H1 (cell line): ENCODE measurements at regions not wholly inside any gene's neighbourhood (a gene's known extent, or its start where the extent isn't known, plus 50 kb on each side); places are given as distances from the start of the nearest gene placed in this dataset.

Experiments
- CTCF ChIA-PET: fragments of 300-600 bp; sonication (Branson Sonifier 250); formaldehyde crosslinking; loops from one replicate; lab custom pipeline; 2021; ENCODE audit not compliant: partially characterized antibody; lab: Charles Lee
- POLR2A ChIA-PET: fragments of 300-600 bp; sonication (Branson Sonifier 250); formaldehyde crosslinking; loops from one replicate; lab custom pipeline; 2021; ENCODE audit warnings: inconsistent platforms; ENCODE audit not compliant: partially characterized antibody; lab: Charles Lee
- DNase-seq, 2 experiments: peaks; one replicate each; pipeline versions ENCODE4 v3.0.0 to v3.0.0-alpha.2; 2010 to 2022; ENCODE audit warnings: low spot score in 2 of 2, low read depth in 1 of 2, mixed read lengths in 1 of 2
- FAIRE-seq: peaks from 2 replicates; lab custom pipeline; 2011; peaks lifted over from hg19 to GRCh38; lab: Jason Lieb, UNC
- H2AFZ ChIP-seq: 2 replicates; pipeline ENCODE4 v1.8.1; 2012; ENCODE audit warnings: low read length, inconsistent platforms
- H2AK5ac ChIP-seq: 2 replicates; pipeline ENCODE4 v1.6.1; 2013; ENCODE audit warnings: low read depth, low read length
- H2BK120ac ChIP-seq: replicated peaks from 2 replicates; pipeline ENCODE3; 2013; ENCODE audit warnings: low read depth, low read length, inconsistent platforms
- H2BK12ac ChIP-seq: 2 replicates; pipeline ENCODE4 v1.6.1; 2013; ENCODE audit warnings: low read depth, low read length
- H2BK15ac ChIP-seq: 2 replicates; pipeline ENCODE4 v1.6.1; 2013; ENCODE audit warnings: low read length
- H2BK20ac ChIP-seq: 2 replicates; pipeline ENCODE4 v1.6.1; 2013; ENCODE audit warnings: low read length
- H2BK5ac ChIP-seq: 2 replicates; pipeline ENCODE4 v1.6.1; 2013; ENCODE audit warnings: low read depth, low read length
- H3K14ac ChIP-seq: 2 replicates; pipeline ENCODE4 v1.6.1; 2013; ENCODE audit warnings: inconsistent platforms; ENCODE audit not compliant: insufficient read length
- H3K18ac ChIP-seq: 2 replicates; pipeline ENCODE4 v1.6.1; 2013; ENCODE audit warnings: low read length; ENCODE audit errors: extremely low read depth
- H3K23ac ChIP-seq: 2 replicates; pipeline ENCODE4 v1.6.1; 2013; ENCODE audit warnings: inconsistent platforms; ENCODE audit not compliant: insufficient read length
- H3K23me2 ChIP-seq: 2 replicates; pipeline ENCODE4 v1.6.1; 2013; ENCODE audit warnings: low read depth, low read length
- H3K27ac ChIP-seq: 2 replicates; pipeline ENCODE4 v1.6.1; 2011; ENCODE audit warnings: low read depth, low read length, inconsistent platforms
- H3K27me3 ChIP-seq, 4 experiments: replicated peaks in 1 of 4; 1 replicate in 1 of 4; 2 replicates in 3 of 4; pipeline versions ENCODE4 v1.6.1 to v1.8.1; 2011 to 2013; ENCODE audit warnings: low read length in 3 of 4, mild to moderate bottlenecking in 3 of 4, inconsistent platforms in 2 of 4, mixed read lengths in 2 of 4, moderate library complexity in 1 of 4; ENCODE audit not compliant: control insufficient read depth in 3 of 4, insufficient read depth in 3 of 4; ENCODE audit errors: extremely low read depth in 1 of 4
- H3K36me3 ChIP-seq, 4 experiments: 2 replicates each; pipeline versions ENCODE4 v1.6.1 to v1.8.1; 2011 to 2013; ENCODE audit warnings: mild to moderate bottlenecking in 4 of 4, low read length in 3 of 4, moderate library complexity in 2 of 4, control low read depth in 1 of 4, inconsistent platforms in 1 of 4; ENCODE audit not compliant: insufficient read depth in 4 of 4, control insufficient read depth in 2 of 4
- H3K4ac ChIP-seq: replicated peaks from 2 replicates; pipeline ENCODE3; 2013; ENCODE audit warnings: low read length, low read depth, mixed read lengths, inconsistent platforms; ENCODE audit not compliant: insufficient read length
- H3K4me1 ChIP-seq, 4 experiments: replicated peaks in 1 of 4; 1 replicate in 1 of 4; 2 replicates in 3 of 4; pipeline versions ENCODE4 v1.6.1 to v1.8.1; 2011 to 2013; ENCODE audit warnings: low read length in 3 of 4, inconsistent platforms in 2 of 4, mixed read lengths in 1 of 4; ENCODE audit not compliant: insufficient read depth in 4 of 4, control insufficient read depth in 3 of 4
- H3K4me2 ChIP-seq, 2 experiments: 2 replicates each; pipeline versions ENCODE4 v1.6.1 to v1.8.1; 2011 to 2013; ENCODE audit warnings: low read depth in 2 of 2, low read length in 2 of 2, control low read depth in 1 of 2, inconsistent platforms in 1 of 2, mild to moderate bottlenecking in 1 of 2; ENCODE audit not compliant: insufficient read depth in 1 of 2
- H3K4me3 ChIP-seq, 4 experiments: fragments of 200-600, 300-600 bp in 1 of 4; sonication (generic), shearing (Covaris generic), sonication (Bioruptor Twin) in 1 of 4; 2 replicates each; pipeline versions ENCODE4 v1.5.1 to v1.8.1; 2011 to 2016; ENCODE audit warnings: low read length in 4 of 4, low read depth in 3 of 4, control low read depth in 2 of 4, inconsistent platforms in 2 of 4, mild to moderate bottlenecking in 2 of 4, mixed read lengths in 1 of 4, moderate library complexity in 1 of 4; ENCODE audit not compliant: insufficient read depth in 2 of 4; ENCODE audit errors: extremely low read depth in 1 of 4
- H3K56ac ChIP-seq: replicated peaks from 2 replicates; pipeline ENCODE3; 2013; ENCODE audit warnings: low read depth, mild to moderate bottlenecking, mixed read lengths, low read length, inconsistent platforms; ENCODE audit not compliant: insufficient read length
- H3K79me1 ChIP-seq: 2 replicates; pipeline ENCODE4 v1.6.1; 2013; ENCODE audit warnings: low read depth, low read length, control low read depth
- H3K79me2 ChIP-seq, 2 experiments: 2 replicates each; pipeline versions ENCODE4 v1.6.1 to v1.8.1; 2012 to 2013; ENCODE audit warnings: low read length in 2 of 2, mild to moderate bottlenecking in 2 of 2, inconsistent platforms in 1 of 2; ENCODE audit not compliant: insufficient read depth in 2 of 2, control insufficient read depth in 1 of 2
- H3K9ac ChIP-seq, 4 experiments: replicated peaks in 1 of 4; 1 replicate in 1 of 4; 2 replicates in 3 of 4; pipeline versions ENCODE4 v1.6.1 to v1.8.1; 2011 to 2013; ENCODE audit warnings: low read depth in 3 of 4, low read length in 3 of 4, control low read depth in 2 of 4, mild to moderate bottlenecking in 2 of 4, moderate library complexity in 2 of 4, inconsistent platforms in 1 of 4; ENCODE audit errors: extremely low read depth in 1 of 4
- H3K9me3 ChIP-seq, 2 experiments: 2 replicates each; pipeline versions ENCODE4 v1.6.1 to v1.8.1; 2012 to 2013; ENCODE audit warnings: mild to moderate bottlenecking in 2 of 2, moderate library complexity in 2 of 2, control low read depth in 1 of 2, inconsistent platforms in 1 of 2, low read depth in 1 of 2, low read length in 1 of 2, mixed read lengths in 1 of 2; ENCODE audit not compliant: insufficient read depth in 2 of 2
- H4K20me1 ChIP-seq, 2 experiments: replicated peaks in 1 of 2; 2 replicates each; pipeline versions ENCODE3 to v1.8.1; 2011 to 2013; ENCODE audit warnings: inconsistent platforms in 2 of 2, low read length in 2 of 2, mild to moderate bottlenecking in 1 of 2; ENCODE audit not compliant: insufficient read depth in 2 of 2, control insufficient read depth in 1 of 2
- H4K5ac ChIP-seq: 2 replicates; pipeline ENCODE4 v1.6.1; 2013; ENCODE audit warnings: low read length, low read depth, mixed read lengths, inconsistent platforms; ENCODE audit not compliant: insufficient read length
- H4K8ac ChIP-seq: 2 replicates; pipeline ENCODE4 v1.8.0; 2013; ENCODE audit warnings: mild to moderate bottlenecking, moderate library complexity, low read length, inconsistent platforms; ENCODE audit not compliant: insufficient read depth; ENCODE audit errors: extremely low read depth
- H4K91ac ChIP-seq: replicated peaks from 2 replicates; pipeline ENCODE3; 2013; ENCODE audit warnings: low read length, mixed read lengths, inconsistent platforms; ENCODE audit not compliant: insufficient read length
- ATF3 ChIP-seq: IDR thresholded peaks from 2 replicates; pipeline ENCODE4 v1.6.1; 2011; ENCODE audit warnings: low read depth, mild to moderate bottlenecking, low read length; ENCODE audit not compliant: insufficient read depth
- BRCA1 ChIP-seq: IDR thresholded peaks from 2 replicates; pipeline ENCODE4 v1.6.1; 2012; ENCODE audit warnings: low read depth, low read length, improper control_type of control experiment
- CREB1 ChIP-seq: IDR thresholded peaks from 2 replicates; pipeline ENCODE4 v1.6.1; 2012; ENCODE audit warnings: inconsistent platforms
- GTF2F1 ChIP-seq: IDR thresholded peaks from 2 replicates; pipeline ENCODE4 v1.6.1; 2012; ENCODE audit warnings: low read depth, low read length, improper control_type of control experiment, borderline replicate concordance
- MAX ChIP-seq: IDR thresholded peaks from 2 replicates; pipeline ENCODE4 v1.6.1; 2012; ENCODE audit warnings: inconsistent platforms
- RAD21 ChIP-seq, 2 experiments: IDR thresholded peaks in 1 of 2; conservative IDR thresholded peaks in 1 of 2; 2 replicates each; pipeline ENCODE4 v1.6.1; 2011; ENCODE audit warnings: low read depth in 2 of 2, low read length in 2 of 2, improper control_type of control experiment in 1 of 2, inconsistent platforms in 1 of 2, mild to moderate bottlenecking in 1 of 2, moderate library complexity in 1 of 2
- SAP30 ChIP-seq: fragments of 300-600 bp; sonication (generic); IDR thresholded peaks from 2 replicates; pipeline ENCODE4 v1.7.1; 2012; ENCODE audit warnings: low read length, moderate library complexity, mild to moderate bottlenecking, inconsistent platforms; ENCODE audit not compliant: insufficient read depth, insufficient replicate concordance
- SIRT6 ChIP-seq: IDR thresholded peaks from one replicate; pipeline ENCODE4 v1.7.1; 2012; ENCODE audit warnings: low read length, inconsistent platforms
- TEAD4 ChIP-seq: IDR thresholded peaks from 2 replicates; pipeline ENCODE4 v1.6.1; 2012; ENCODE audit warnings: low read depth, low read length, inconsistent platforms, mixed read lengths
- WGBS, 2 experiments: shearing (Covaris generic) in 1 of 2; methylation state at CpG; one replicate each; pipeline versions ENCODE4 v1.1.6 to v1.1.7; 2013 to 2015; ENCODE audit warnings: low lambda C conversion rate in 2 of 2, mixed read lengths in 2 of 2, inconsistent platforms in 1 of 2, low coverage in 1 of 2, missing lambda C conversion rate in 1 of 2; ENCODE audit not compliant: insufficient replicate concordance in 2 of 2, insufficient coverage in 1 of 2, insufficient read length in 1 of 2; ENCODE audit errors: extremely low coverage in 1 of 2, missing lambda C conversion rate in 1 of 2; 5-methylcytosine and 5-hydroxymethylcytosine counted together

- H3K4me3 ChIP-seq = no peak overlapping the region
- no peak overlapping the region for H4K8ac ChIP-seq
- no peaks in the 10 kb centered on the region for H4K20me1 ChIP-seq
- H4K5ac ChIP-seq = no peak overlapping the region
- H3K23me2 ChIP-seq = no peaks in the 10 kb centered on the region
- CTCF ChIA-PET = no interaction called here
- no peak overlapping the region for H3K4ac ChIP-seq
- POLR2A ChIA-PET = no interaction called here
- no peaks in the 10 kb centered on the region for H3K79me1 ChIP-seq
- no peaks in the 10 kb centered on the region for H3K27me3 ChIP-seq
- no peak overlapping the region for H3K27ac ChIP-seq
- no peak overlapping the region for H2AFZ ChIP-seq
- no peak overlapping the region for H4K91ac ChIP-seq
- no peak overlapping the region for H2AK5ac ChIP-seq
- no peak overlapping the region for H2BK12ac ChIP-seq
- no peak overlapping the region for H2BK5ac ChIP-seq
- no peak overlapping the region for H2BK20ac ChIP-seq
- H2BK15ac ChIP-seq = no peak overlapping the region
- peaks cover 0 to 8% of the 10 kb centered on the region in 2 experiments; a peak in 2 of 4 replicates for H3K9me3 ChIP-seq
- H3K9ac ChIP-seq = no peak overlapping the region
- no peak overlapping the region for H2BK120ac ChIP-seq
- H3K4me1 ChIP-seq = no peaks in the 10 kb centered on the region
- no peak for FAIRE-seq
- no peaks in the 10 kb centered on the region for H3K36me3 ChIP-seq
- no peaks in the 10 kb centered on the region for H3K79me2 ChIP-seq
- H3K23ac ChIP-seq = no peak overlapping the region
- no peak overlapping the region for H3K14ac ChIP-seq
- H3K4me2 ChIP-seq = no peak overlapping the region
- no peak for DNase-seq
- H3K18ac ChIP-seq = no peak overlapping the region
- WGBS, 2 experiments = 87% methylated on average over 2 of the region's 2 CpGs; no CpG with 5 or more reads in 1 of the 2 experiments
- no peak overlapping the region for H3K56ac ChIP-seq
- no peak for TF ChIP-seq ATF3
- no peak for TF ChIP-seq RAD21 (IDR thresholded peaks at IDR 0.05 in 1 of 2, conservative IDR thresholded peaks at IDR 0.05 in 1 of 2; ENCODE audit: low read depth in 2 of 2, low read length in 2 of 2)
- no peak for TF ChIP-seq SAP30
- no peak for TF ChIP-seq GTF2F1
- TF ChIP-seq TEAD4 = no peak
- no peak for TF ChIP-seq CREB1
- TF ChIP-seq SIRT6 = no peak
- no peak for TF ChIP-seq BRCA1
- TF ChIP-seq MAX = no peak
Observed at GRCh38 chr11:56849852-56850251, 101.4 kb upstream of the OR9G4 start.
